Activated CD8-positive, alpha-beta memory T cell treated with anti-CD3 and anti-CD28 coated beads, Interleukin-2, amount 50 U/mL, for 4 hours (primary cell): ENCODE measurements at regions not wholly inside any gene's neighbourhood (a gene's known extent, or its start where the extent isn't known, plus 50 kb on each side); places are given as distances from the start of the nearest gene placed in this dataset.
"Not testable (repeated sequence)": the region's sequence is repeated elsewhere in the genome, so short reads cannot be mapped to it uniquely, and the experiment has no call there.

ENCODE experiments used
- DNase-seq: peaks from one replicate; pipeline ENCODE4 v3.0.0-alpha.2; 2020

- DNase-seq = no peak
Measured at GRCh38 chr21:23809573-23809972, 1797.7 kb downstream of the MRPL39 start.

- DNase-seq = not testable (repeated sequence)
Measured at GRCh38 chr21:23806966-23807548, 1800.2 kb downstream of the MRPL39 start.

- DNase-seq = no peak
Measured at GRCh38 chr21:23804866-23805265, 1802.4 kb downstream of the MRPL39 start.

GRCh38 chr21:23801292-23801691, 1806.0 kb downstream of the MRPL39 start:
- no peak for DNase-seq

- no peak for DNase-seq
Measured at GRCh38 chr21:23799376-23799775, 1807.9 kb downstream of the MRPL39 start.

- DNase-seq = no peak
Measured at GRCh38 chr21:23792300-23792699, 1815.0 kb downstream of the MRPL39 start.

GRCh38 chr21:23789864-23790263, 1817.4 kb downstream of the MRPL39 start:
- DNase-seq = no peak

GRCh38 chr21:23780326-23780725, 1827.0 kb downstream of the MRPL39 start:
- no peak for DNase-seq

GRCh38 chr21:23743821-23744220, 1863.5 kb downstream of the MRPL39 start:
- no peak for DNase-seq

- DNase-seq = no peak
Measured at GRCh38 chr21:23740463-23740862, 1866.8 kb downstream of the MRPL39 start.

- no peak for DNase-seq
Measured at GRCh38 chr21:23732776-23733175, 1874.5 kb downstream of the MRPL39 start.

GRCh38 chr21:23729331-23729730, 1878.0 kb downstream of the MRPL39 start:
- DNase-seq = no peak

- no peak for DNase-seq
Measured at GRCh38 chr21:23725576-23725975, 1881.7 kb downstream of the MRPL39 start.

GRCh38 chr21:23718446-23719285, 1888.6 kb downstream of the MRPL39 start:
- DNase-seq = no peak

GRCh38 chr21:23712166-23712565, 1895.1 kb downstream of the MRPL39 start:
- no peak for DNase-seq

GRCh38 chr21:23706431-23706830, 1900.8 kb downstream of the MRPL39 start:
- no peak for DNase-seq

- DNase-seq = no peak
Measured at GRCh38 chr21:23699402-23699801, 1907.9 kb downstream of the MRPL39 start.

GRCh38 chr21:23698619-23699018, 1908.7 kb downstream of the MRPL39 start:
- no peak for DNase-seq

- no peak for DNase-seq
Measured at GRCh38 chr21:23695443-23695842, 1911.8 kb downstream of the MRPL39 start.

GRCh38 chr21:23694390-23694789, 1912.9 kb downstream of the MRPL39 start:
- no peak for DNase-seq

GRCh38 chr21:23690316-23690715, 1917.0 kb downstream of the MRPL39 start:
- no peak for DNase-seq

GRCh38 chr21:23686737-23687523, 1920.4 kb downstream of the MRPL39 start:
- DNase-seq = no peak

GRCh38 chr21:23684431-23684830, 1922.8 kb downstream of the MRPL39 start:
- DNase-seq = no peak

- DNase-seq = no peak
Measured at GRCh38 chr21:23664193-23664694, 1943.0 kb downstream of the MRPL39 start.
